ENCODE measurements at regions not wholly inside any gene's neighbourhood (a gene's known extent, or its start where the extent isn't known, plus 50 kb on each side); places are given as distances from the start of the nearest gene placed in this dataset.

- H3K79me2 ChIP-seq (ENCODE audit: control insufficient read depth, insufficient read depth, low read length), result no peaks in the 10 kb centered on the region
- no peak overlapping the region for H3K27ac ChIP-seq (ENCODE audit: insufficient read depth, low read length)
- no peak overlapping the region for H3K4me3 ChIP-seq (replicated peaks in 1 of 4; ENCODE audit: control extremely low read depth in 1 of 4, insufficient read depth in 1 of 4, low read depth in 3 of 4, low read length in 4 of 4)
- H3K4me2 ChIP-seq (ENCODE audit: extremely low read depth, insufficient read depth, low read length), result no peak overlapping the region
- H3K4me1 ChIP-seq (ENCODE audit: control insufficient read depth, extremely low read depth, insufficient read depth, low read length), result peaks cover 9% of the 10 kb centered on the region
- no peaks in the 10 kb centered on the region for H3K27me3 ChIP-seq (ENCODE audit: control insufficient read depth, insufficient read depth, low read length)
- TF ChIP-seq CTCF (conservative IDR thresholded peaks at IDR 0.05 in 1 of 2, IDR thresholded peaks at IDR 0.05 in 1 of 2; ENCODE audit: low read depth in 1 of 2, low read length in 2 of 2) (no peak), EZH2 (IDR thresholded peaks at IDR 0.05; ENCODE audit: low read length, missing control alignments) (no peak)
- no peaks in the 10 kb centered on the region for H3K36me3 ChIP-seq (ENCODE audit: control insufficient read depth, insufficient read depth, low read length)
- peak; percentile 51 to 58 for DNase-seq (ENCODE audit: low read depth in 2 of 2)
- no peak overlapping the region for H2AFZ ChIP-seq (ENCODE audit: low read length)
- no peak overlapping the region for H3K9ac ChIP-seq (ENCODE audit: insufficient read depth, low read length)
- H4K20me1 ChIP-seq (ENCODE audit: control insufficient read depth, extremely low read depth, insufficient read depth, low read length), result no peaks in the 10 kb centered on the region
- no peaks in the 10 kb centered on the region for H3K9me3 ChIP-seq (ENCODE audit: control insufficient read depth, insufficient read depth, low read depth, low read length)
Measured at GRCh38 chr15:62740141-62741004, 302.2 kb upstream of the TPM1 start.

- Histone ChIP-seq H3K79me2 (ENCODE audit: control insufficient read depth, insufficient read depth, low read length) (no peaks in the 10 kb centered on the region), H2AFZ (ENCODE audit: low read length) (no peak overlapping the region), H3K36me3 (ENCODE audit: control insufficient read depth, insufficient read depth, low read length) (no peaks in the 10 kb centered on the region), H3K27ac (ENCODE audit: insufficient read depth, low read length) (no peak overlapping the region), H3K4me1 (ENCODE audit: control insufficient read depth, extremely low read depth, insufficient read depth, low read length) (peaks cover 9% of the 10 kb centered on the region), H4K20me1 (ENCODE audit: control insufficient read depth, extremely low read depth, insufficient read depth, low read length) (no peaks in the 10 kb centered on the region), H3K9ac (ENCODE audit: insufficient read depth, low read length) (no peak overlapping the region), H3K9me3 (ENCODE audit: control insufficient read depth, insufficient read depth, low read depth, low read length) (no peaks in the 10 kb centered on the region), H3K27me3 (ENCODE audit: control insufficient read depth, insufficient read depth, low read length) (no peaks in the 10 kb centered on the region), H3K4me2 (ENCODE audit: extremely low read depth, insufficient read depth, low read length) (no peak overlapping the region), H3K4me3 (replicated peaks in 1 of 4; ENCODE audit: control extremely low read depth in 1 of 4, insufficient read depth in 1 of 4, low read depth in 3 of 4, low read length in 4 of 4) (no peak overlapping the region)
- TF ChIP-seq CTCF (conservative IDR thresholded peaks at IDR 0.05 in 1 of 2, IDR thresholded peaks at IDR 0.05 in 1 of 2; ENCODE audit: low read depth in 1 of 2, low read length in 2 of 2) (no peak), EZH2 (IDR thresholded peaks at IDR 0.05; ENCODE audit: low read length, missing control alignments) (no peak)
- DNase-seq (ENCODE audit: low read depth in 2 of 2), result no peak
Measured at GRCh38 chr15:62741106-62741505, 301.4 kb upstream of the TPM1 start.

GRCh38 chr15:62742409-62743171 is 300.0 kb upstream of the TPM1 start:
- Histone ChIP-seq H2AFZ (ENCODE audit: low read length) (no peak overlapping the region), H3K9ac (ENCODE audit: insufficient read depth, low read length) (no peak overlapping the region), H3K79me2 (ENCODE audit: control insufficient read depth, insufficient read depth, low read length) (no peaks in the 10 kb centered on the region)

More at GRCh38 chr15:62742409-62743171, 300.0 kb upstream of the TPM1 start:
- no peaks in the 10 kb centered on the region for H3K9me3 ChIP-seq (ENCODE audit: control insufficient read depth, insufficient read depth, low read depth, low read length)
- H3K27ac ChIP-seq (ENCODE audit: insufficient read depth, low read length), result peak overlapping the region; percentile 50
- H3K27me3 ChIP-seq (ENCODE audit: control insufficient read depth, insufficient read depth, low read length), result no peaks in the 10 kb centered on the region
- no peak overlapping the region for H3K4me2 ChIP-seq (ENCODE audit: extremely low read depth, insufficient read depth, low read length)
- peak; percentile 82 to 96 for DNase-seq (ENCODE audit: low read depth in 2 of 2)
- no peak overlapping the region for H3K4me3 ChIP-seq (replicated peaks in 1 of 4; ENCODE audit: control extremely low read depth in 1 of 4, insufficient read depth in 1 of 4, low read depth in 3 of 4, low read length in 4 of 4)
- no peaks in the 10 kb centered on the region for H4K20me1 ChIP-seq (ENCODE audit: control insufficient read depth, extremely low read depth, insufficient read depth, low read length)
- peaks cover 9% of the 10 kb centered on the region for H3K4me1 ChIP-seq (ENCODE audit: control insufficient read depth, extremely low read depth, insufficient read depth, low read length)
- no peaks in the 10 kb centered on the region for H3K36me3 ChIP-seq (ENCODE audit: control insufficient read depth, insufficient read depth, low read length)
- TF ChIP-seq EZH2 (IDR thresholded peaks at IDR 0.05; ENCODE audit: low read length, missing control alignments), result no peak
- peak; percentile 87 to 91 for TF ChIP-seq CTCF (conservative IDR thresholded peaks at IDR 0.05 in 1 of 2, IDR thresholded peaks at IDR 0.05 in 1 of 2; ENCODE audit: low read depth in 1 of 2, low read length in 2 of 2)

All from fibroblast of lung (primary cell).